HG03139 (cell line): ENCODE measurements at regions not wholly inside any gene's neighbourhood (a gene's known extent, or its start where the extent isn't known, plus 50 kb on each side); places are given as distances from the start of the nearest gene placed in this dataset.

ENCODE experiments used
- ATAC-seq: cut with Tn5 transposase; IDR thresholded peaks from one replicate; pipeline ENCODE4 v1.9.1; 2021; ENCODE audit not compliant: unreplicated experiment

GRCh38 chr3:25377042-25377441, 51.0 kb upstream of the RARB start:
- ATAC-seq: no peak
